HG02885 (cell line): ENCODE measurements at regions not wholly inside any gene's neighbourhood (a gene's known extent, or its start where the extent isn't known, plus 50 kb on each side); places are given as distances from the start of the nearest gene placed in this dataset.

Source experiments
- ATAC-seq: cut with Tn5 transposase; IDR thresholded peaks from one replicate; pipeline ENCODE4 v1.9.1; 2021; ENCODE audit warnings: mild to moderate bottlenecking; ENCODE audit not compliant: unreplicated experiment, poor library complexity

- ATAC-seq = no peak
These were observed 994.7 kb upstream of the EPHA7 start for GRCh38 chr6:94414041-94414440.

- no peak for ATAC-seq
These were observed 982.0 kb upstream of the EPHA7 start for GRCh38 chr6:94401311-94401710.

GRCh38 chr6:94394822-94395221, 975.5 kb upstream of the EPHA7 start:
- no peak for ATAC-seq

GRCh38 chr6:94389218-94389617, 969.9 kb upstream of the EPHA7 start:
- ATAC-seq = no peak

- ATAC-seq = no peak
These were observed 958.5 kb upstream of the EPHA7 start for GRCh38 chr6:94377835-94378234.

- ATAC-seq = no peak
These were observed 957.5 kb upstream of the EPHA7 start for GRCh38 chr6:94376876-94377275.

- ATAC-seq = no peak
These were observed 952.9 kb upstream of the EPHA7 start for GRCh38 chr6:94372229-94372628.

GRCh38 chr6:94367316-94367715, 948.0 kb upstream of the EPHA7 start:
- no peak for ATAC-seq

GRCh38 chr6:94362061-94362864, 942.9 kb upstream of the EPHA7 start:
- no peak for ATAC-seq

- ATAC-seq = no peak
These were observed 942.1 kb upstream of the EPHA7 start for GRCh38 chr6:94361304-94362060.

- no peak for ATAC-seq
These were observed 938.1 kb upstream of the EPHA7 start for GRCh38 chr6:94357381-94357980.

- ATAC-seq = no peak
These were observed 931.5 kb upstream of the EPHA7 start for GRCh38 chr6:94350833-94351232.

GRCh38 chr6:94349227-94349626, 929.9 kb upstream of the EPHA7 start:
- ATAC-seq = no peak

GRCh38 chr6:94344866-94345265, 925.5 kb upstream of the EPHA7 start:
- no peak for ATAC-seq

- ATAC-seq = no peak
These were observed 921.8 kb upstream of the EPHA7 start for GRCh38 chr6:94341173-94341572.

GRCh38 chr6:94323853-94324252, 904.5 kb upstream of the EPHA7 start:
- ATAC-seq = no peak

GRCh38 chr6:94300424-94301144, 881.2 kb upstream of the EPHA7 start:
- ATAC-seq = no peak

- ATAC-seq = no peak
These were observed 869.8 kb upstream of the EPHA7 start for GRCh38 chr6:94289131-94289530.

- no peak for ATAC-seq
These were observed 858.8 kb upstream of the EPHA7 start for GRCh38 chr6:94278146-94278545.

GRCh38 chr6:94272327-94272726, 853.0 kb upstream of the EPHA7 start:
- ATAC-seq = no peak
